ENCODE measurements at regions not wholly inside any gene's neighbourhood (a gene's known extent, or its start where the extent isn't known, plus 50 kb on each side); places are given as distances from the start of the nearest gene placed in this dataset.

- Histone ChIP-seq H4K5ac (ENCODE audit: insufficient read length, low read depth, low read length) (no peak overlapping the region), H2AK5ac (ENCODE audit: insufficient read length, low read length) (no peak overlapping the region), H2BK20ac (ENCODE audit: low read depth, low read length, poor library complexity, severe bottlenecking) (no peak overlapping the region), H3K9me3 (ENCODE audit: control insufficient read depth, low read depth, low read length) (no peaks in the 10 kb centered on the region), H3K14ac (ENCODE audit: insufficient read depth, low read length) (no peak overlapping the region), H3K27me3 (ENCODE audit: insufficient read depth, low read length) (no peaks in the 10 kb centered on the region), H2BK12ac (ENCODE audit: insufficient read length, low read depth, low read length) (no peak overlapping the region), H4K91ac (ENCODE audit: insufficient read length, low read depth, low read length) (no peak overlapping the region), H3K23me2 (ENCODE audit: insufficient read length, low read depth, low read length, poor library complexity, severe bottlenecking) (no peaks in the 10 kb centered on the region), H3K79me1 (ENCODE audit: insufficient read depth, low read depth, low read length, poor library complexity, severe bottlenecking) (no peaks in the 10 kb centered on the region), H3K9ac (ENCODE audit: extremely low read depth, insufficient read length, low read length) (no peak overlapping the region), H3T11ph (ENCODE audit: low read length) (no peak overlapping the region), H3K4me1 (ENCODE audit: insufficient read depth, low read length) (peaks cover 5% of the 10 kb centered on the region; the same call in 1 of the 2 replicates), H2AFZ (ENCODE audit: low read length) (no peak overlapping the region), H3K79me2 (ENCODE audit: insufficient read depth, low read length) (no peaks in the 10 kb centered on the region), H3K4me2 (ENCODE audit: insufficient read depth, insufficient read length, low read length) (no peak overlapping the region), H2BK15ac (ENCODE audit: low read depth, low read length) (no peak overlapping the region), H3K4ac (ENCODE audit: low read depth, low read length) (no peak overlapping the region), H2BK5ac (ENCODE audit: insufficient read length, low read length) (no peak overlapping the region), H3K18ac (ENCODE audit: insufficient read length, low read depth, low read length) (no peak overlapping the region), H4K8ac (replicated peaks; ENCODE audit: insufficient read length, low read depth, low read length) (no peak overlapping the region), H3K56ac (ENCODE audit: insufficient read length, low read depth, low read length) (no peak overlapping the region), H4K20me1 (ENCODE audit: control insufficient read depth, insufficient read depth, insufficient read length) (no peaks in the 10 kb centered on the region), H3K23ac (ENCODE audit: insufficient read length, low read depth, low read length) (no peak overlapping the region), H3K27ac (ENCODE audit: insufficient read length, low read depth, low read length) (no peak overlapping the region), H2BK120ac (ENCODE audit: low read depth, low read length, poor library complexity, severe bottlenecking) (no peak overlapping the region)
- H3K4me3 Mint-ChIP-seq: no peak overlapping the region
- no peaks in the 10 kb centered on the region for H3K36me3 Mint-ChIP-seq (ENCODE audit: insufficient read depth in 1 of 3, low read depth in 3 of 3)
- H3K4me1 Mint-ChIP-seq: peaks cover 19% of the 10 kb centered on the region in 2 experiments
- no peaks in the 10 kb centered on the region for H3K27me3 Mint-ChIP-seq (ENCODE audit: low read depth)
- WGBS (ENCODE audit: extremely low coverage, insufficient read length, low lambda C conversion rate): no CpG with 5 or more reads among the region's 3 CpGs
- DNase-seq: no peak
- no peak overlapping the region for H3K27ac Mint-ChIP-seq
- no peaks in the 10 kb centered on the region for H3K9me3 Mint-ChIP-seq
- TF ChIP-seq, protein P1, sequence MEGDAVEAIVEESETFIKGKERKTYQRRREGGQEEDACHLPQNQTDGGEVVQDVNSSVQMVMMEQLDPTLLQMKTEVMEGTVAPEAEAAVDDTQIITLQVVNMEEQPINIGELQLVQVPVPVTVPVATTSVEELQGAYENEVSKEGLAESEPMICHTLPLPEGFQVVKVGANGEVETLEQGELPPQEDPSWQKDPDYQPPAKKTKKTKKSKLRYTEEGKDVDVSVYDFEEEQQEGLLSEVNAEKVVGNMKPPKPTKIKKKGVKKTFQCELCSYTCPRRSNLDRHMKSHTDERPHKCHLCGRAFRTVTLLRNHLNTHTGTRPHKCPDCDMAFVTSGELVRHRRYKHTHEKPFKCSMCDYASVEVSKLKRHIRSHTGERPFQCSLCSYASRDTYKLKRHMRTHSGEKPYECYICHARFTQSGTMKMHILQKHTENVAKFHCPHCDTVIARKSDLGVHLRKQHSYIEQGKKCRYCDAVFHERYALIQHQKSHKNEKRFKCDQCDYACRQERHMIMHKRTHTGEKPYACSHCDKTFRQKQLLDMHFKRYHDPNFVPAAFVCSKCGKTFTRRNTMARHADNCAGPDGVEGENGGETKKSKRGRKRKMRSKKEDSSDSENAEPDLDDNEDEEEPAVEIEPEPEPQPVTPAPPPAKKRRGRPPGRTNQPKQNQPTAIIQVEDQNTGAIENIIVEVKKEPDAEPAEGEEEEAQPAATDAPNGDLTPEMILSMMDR (conservative IDR thresholded peaks at IDR 0.05): no peak
Measured at GRCh38 chr15:46344915-46345314, 710.1 kb downstream of the SQOR start.

Measured in H9 (cell line).